Uterus (tissue), 3 donors: ENCODE measurements at regions not wholly inside any gene's neighbourhood (a gene's known extent, or its start where the extent isn't known, plus 50 kb on each side); places are given as distances from the start of the nearest gene placed in this dataset.

Experiments
- DNase-seq, 2 donors: peaks; one replicate each; pipeline ENCODE4 v3.0.0-alpha.2; 2019 to 2020
- H3K27ac ChIP-seq, 2 donors: fragments of 200-600 bp; sonication (generic); 1 replicate in 1 of 2; 2 replicates in 1 of 2; pipeline ENCODE4 v1.5.1; 2016 to 2018
- H3K27me3 ChIP-seq, 2 donors: fragments of 200-600 bp; sonication (generic); one replicate each; pipeline ENCODE4 v1.5.1; 2018 to 2019; ENCODE audit warnings: control low read depth in 1 of 2
- H3K36me3 ChIP-seq, 2 donors: fragments of 200-600 bp; sonication (generic); one replicate each; pipeline ENCODE4 v1.5.1; 2019; ENCODE audit warnings: control low read depth in 1 of 2
- H3K4me1 ChIP-seq, 2 donors: fragments of 200-600 bp; sonication (generic); one replicate each; pipeline ENCODE4 v1.5.1; 2018 to 2019; ENCODE audit warnings: control low read depth in 1 of 2
- H3K4me3 ChIP-seq, 2 donors: fragments of 200-600 bp; sonication (generic); 1 replicate in 1 of 2; 2 replicates in 1 of 2; pipeline ENCODE4 v1.5.1; 2018 to 2019; ENCODE audit warnings: mild to moderate bottlenecking in 1 of 2
- H3K9me3 ChIP-seq, 2 donors: fragments of 200-600 bp; sonication (generic); one replicate each; pipeline ENCODE4 v1.5.1; 2019; ENCODE audit warnings: control low read depth in 1 of 2
- CTCF ChIP-seq, 4 experiments: fragments of 200-600 bp in 2 of 4; fragments of 450-650 bp in 2 of 4; sonication (generic) in 2 of 4; IDR thresholded peaks; one replicate each; pipeline ENCODE4 v1.5.1; 2016 to 2019; ENCODE audit warnings: antibody characterized with exemption in 4 of 4, mild to moderate bottlenecking in 2 of 4, moderate library complexity in 1 of 4
- POLR2A ChIP-seq, 2 donors: fragments of 450-650 bp; IDR thresholded peaks; one replicate each; pipeline ENCODE4 v1.6.1; 2016; ENCODE audit warnings: antibody characterized with exemption in 2 of 2, mild to moderate bottlenecking in 1 of 2, moderate library complexity in 1 of 2
- intact Hi-C: fragments of 100-400 bp; cut with DNase I; formaldehyde crosslinking; loops from one replicate; pipeline ENCODE4 v1.15.1; 2023; ENCODE audit warnings: low total_unique reads
- donor health status: DM: yes; HTN: yes; CAD: no.

- Histone ChIP-seq H3K4me3 (no peak overlapping the region), H3K27me3 (no peaks in the 10 kb centered on the region), H3K4me1 (no peaks in the 10 kb centered on the region), H3K9me3 (no peaks in the 10 kb centered on the region), H3K36me3 (no peaks in the 10 kb centered on the region), H3K27ac (no peak overlapping the region)
- intact Hi-C loops: no loop called here
- TF ChIP-seq POLR2A (IDR thresholded peaks at IDR 0.05): no peak
- no peak for TF ChIP-seq CTCF (IDR thresholded peaks at IDR 0.05)
- no peak for DNase-seq
Observed at GRCh38 chr1:188394677-188395076, 1565.9 kb downstream of the PLA2G4A start.

- intact Hi-C loops: no loop called here
- DNase-seq: no peak
- no peaks in the 10 kb centered on the region for H3K9me3 ChIP-seq
Observed at GRCh38 chr1:188397521-188397920, 1568.8 kb downstream of the PLA2G4A start.

GRCh38 chr1:188402986-188403385 lies 1574.2 kb downstream of the PLA2G4A start:
- H3K36me3 ChIP-seq: no peaks in the 10 kb centered on the region
- H3K27ac ChIP-seq: no peak overlapping the region
- H3K4me1 ChIP-seq: no peaks in the 10 kb centered on the region
- TF ChIP-seq CTCF (IDR thresholded peaks at IDR 0.05) (no peak), POLR2A (IDR thresholded peaks at IDR 0.05) (no peak)
- H3K27me3 ChIP-seq: no peaks in the 10 kb centered on the region
- DNase-seq: no peak
- H3K4me3 ChIP-seq: no peak overlapping the region
- no peaks in the 10 kb centered on the region for H3K9me3 ChIP-seq
- intact Hi-C loops: no loop called here

More at GRCh38 chr1:188397521-188397920, 1568.8 kb downstream of the PLA2G4A start:
- Histone ChIP-seq H3K27ac (no peak overlapping the region), H3K27me3 (no peaks in the 10 kb centered on the region), H3K4me1 (no peaks in the 10 kb centered on the region), H3K4me3 (no peak overlapping the region), H3K36me3 (no peaks in the 10 kb centered on the region)
- TF ChIP-seq CTCF (IDR thresholded peaks at IDR 0.05) (no peak), POLR2A (IDR thresholded peaks at IDR 0.05) (no peak)

GRCh38 chr1:188406636-188407035 lies 1577.9 kb downstream of the PLA2G4A start:
- no peaks in the 10 kb centered on the region for H3K9me3 ChIP-seq
- TF ChIP-seq POLR2A (IDR thresholded peaks at IDR 0.05) (no peak), CTCF (IDR thresholded peaks at IDR 0.05) (no peak)
- H3K27me3 ChIP-seq: no peaks in the 10 kb centered on the region
- H3K4me1 ChIP-seq: no peaks in the 10 kb centered on the region
- no peak for DNase-seq
- no peak overlapping the region for H3K27ac ChIP-seq
- no peak overlapping the region for H3K4me3 ChIP-seq
- intact Hi-C loops: no loop called here
- H3K36me3 ChIP-seq: no peaks in the 10 kb centered on the region

GRCh38 chr1:188420177-188420576 lies 1591.4 kb downstream of the PLA2G4A start:
- DNase-seq: no peak
- H3K9me3 ChIP-seq: no peaks in the 10 kb centered on the region
- no peak overlapping the region for H3K4me3 ChIP-seq
- H3K27ac ChIP-seq: no peak overlapping the region
- H3K36me3 ChIP-seq: no peaks in the 10 kb centered on the region
- no peaks in the 10 kb centered on the region for H3K27me3 ChIP-seq
- intact Hi-C loops: no loop called here
- TF ChIP-seq CTCF (IDR thresholded peaks at IDR 0.05) (no peak), POLR2A (IDR thresholded peaks at IDR 0.05) (no peak)
- no peaks in the 10 kb centered on the region for H3K4me1 ChIP-seq
